ENCODE measurements at regions not wholly inside any gene's neighbourhood (a gene's known extent, or its start where the extent isn't known, plus 50 kb on each side); places are given as distances from the start of the nearest gene placed in this dataset.

DNA sequence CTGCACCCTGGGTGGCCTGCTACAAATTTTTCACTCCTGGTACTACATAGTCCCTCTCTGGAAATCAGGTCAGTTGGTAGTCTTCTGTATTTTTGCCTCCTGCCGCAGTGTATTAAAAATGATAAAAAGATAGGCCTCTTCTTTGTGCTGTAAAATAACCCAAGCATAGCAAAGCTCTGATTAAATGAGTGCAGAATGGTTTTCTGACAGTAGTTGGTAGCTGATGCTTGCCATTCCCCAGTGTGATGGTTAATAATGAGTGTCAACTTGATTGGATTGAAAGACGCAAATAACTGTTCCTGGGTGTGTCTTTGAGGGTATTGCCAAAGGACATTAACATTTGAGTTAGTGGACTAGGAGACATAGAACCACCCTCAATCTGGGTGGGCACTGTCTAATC, 264.4 kb upstream of the ZNF717 start:
- no peaks in the 10 kb centered on the region for H3K27me3 ChIP-seq (ENCODE audit: insufficient read depth, low read length, poor library complexity)
- DNase-seq (no peak), ATAC-seq (ENCODE audit: insufficient read depth, low read depth) (no peak)
- no peak overlapping the region for H3K4me3 ChIP-seq (ENCODE audit: low read depth in 1 of 2, low read length in 2 of 2)
- no peak overlapping the region for H2AFZ ChIP-seq (ENCODE audit: low read depth, low read length)
- H3K4me2 ChIP-seq (ENCODE audit: insufficient read depth, low read length) = no peak overlapping the region
- H3K4me1 ChIP-seq (ENCODE audit: insufficient read depth, low read length) = no peaks in the 10 kb centered on the region
- TF ChIP-seq, protein P1, sequence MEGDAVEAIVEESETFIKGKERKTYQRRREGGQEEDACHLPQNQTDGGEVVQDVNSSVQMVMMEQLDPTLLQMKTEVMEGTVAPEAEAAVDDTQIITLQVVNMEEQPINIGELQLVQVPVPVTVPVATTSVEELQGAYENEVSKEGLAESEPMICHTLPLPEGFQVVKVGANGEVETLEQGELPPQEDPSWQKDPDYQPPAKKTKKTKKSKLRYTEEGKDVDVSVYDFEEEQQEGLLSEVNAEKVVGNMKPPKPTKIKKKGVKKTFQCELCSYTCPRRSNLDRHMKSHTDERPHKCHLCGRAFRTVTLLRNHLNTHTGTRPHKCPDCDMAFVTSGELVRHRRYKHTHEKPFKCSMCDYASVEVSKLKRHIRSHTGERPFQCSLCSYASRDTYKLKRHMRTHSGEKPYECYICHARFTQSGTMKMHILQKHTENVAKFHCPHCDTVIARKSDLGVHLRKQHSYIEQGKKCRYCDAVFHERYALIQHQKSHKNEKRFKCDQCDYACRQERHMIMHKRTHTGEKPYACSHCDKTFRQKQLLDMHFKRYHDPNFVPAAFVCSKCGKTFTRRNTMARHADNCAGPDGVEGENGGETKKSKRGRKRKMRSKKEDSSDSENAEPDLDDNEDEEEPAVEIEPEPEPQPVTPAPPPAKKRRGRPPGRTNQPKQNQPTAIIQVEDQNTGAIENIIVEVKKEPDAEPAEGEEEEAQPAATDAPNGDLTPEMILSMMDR (IDR thresholded peaks at IDR 0.05; ENCODE audit: borderline replicate concordance, extremely low read depth, low read length, poor library complexity, severe bottlenecking) = no peak
- no peak for TF ChIP-seq EZH2 (IDR thresholded peaks at IDR 0.05; ENCODE audit: borderline replicate concordance, low read depth, low read length, severe bottlenecking)
- H3K9ac ChIP-seq (ENCODE audit: low read depth, low read length) = no peak overlapping the region
- H3K79me2 ChIP-seq (ENCODE audit: insufficient read depth, low read length) = no peaks in the 10 kb centered on the region
- no peak overlapping the region for H3K27ac ChIP-seq (ENCODE audit: low read length)
- no peaks in the 10 kb centered on the region for H4K20me1 ChIP-seq (ENCODE audit: insufficient read depth, low read length)
- no peaks in the 10 kb centered on the region for H3K36me3 ChIP-seq (ENCODE audit: insufficient read depth, low read length)
- H3K9me3 ChIP-seq (ENCODE audit: insufficient read depth, low read length, severe bottlenecking) = no peaks in the 10 kb centered on the region

DNA sequence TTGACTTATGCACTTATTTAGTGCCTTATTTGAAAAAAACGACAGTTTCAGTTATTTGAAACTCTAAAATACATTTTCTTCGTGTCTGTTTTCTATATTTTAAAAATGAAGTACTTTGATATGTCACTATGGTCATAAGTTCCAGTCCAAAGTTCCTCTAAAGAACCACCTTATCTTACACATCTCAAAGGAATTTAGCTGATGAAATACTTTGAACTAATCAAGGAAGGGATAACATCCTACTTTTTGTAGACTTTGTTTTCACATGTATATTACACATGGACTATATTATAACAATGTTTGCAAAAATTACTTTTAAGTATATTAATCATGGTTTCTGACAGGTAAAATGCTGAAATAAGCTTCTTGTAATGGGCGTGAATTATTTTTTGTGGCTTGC, 265.8 kb upstream of the ZNF717 start:
- Histone ChIP-seq H3K79me2 (ENCODE audit: insufficient read depth, low read length) (no peaks in the 10 kb centered on the region), H3K9me3 (ENCODE audit: insufficient read depth, low read length, severe bottlenecking) (no peaks in the 10 kb centered on the region), H3K9ac (ENCODE audit: low read depth, low read length) (no peak overlapping the region), H3K27ac (ENCODE audit: low read length) (no peak overlapping the region), H2AFZ (ENCODE audit: low read depth, low read length) (no peak overlapping the region), H4K20me1 (ENCODE audit: insufficient read depth, low read length) (no peaks in the 10 kb centered on the region), H3K36me3 (ENCODE audit: insufficient read depth, low read length) (no peaks in the 10 kb centered on the region), H3K4me2 (ENCODE audit: insufficient read depth, low read length) (no peak overlapping the region), H3K27me3 (ENCODE audit: insufficient read depth, low read length, poor library complexity) (no peaks in the 10 kb centered on the region), H3K4me3 (ENCODE audit: low read depth in 1 of 2, low read length in 2 of 2) (no peak overlapping the region), H3K4me1 (ENCODE audit: insufficient read depth, low read length) (no peaks in the 10 kb centered on the region)
- no peak for DNase-seq
- no peak for ATAC-seq (ENCODE audit: insufficient read depth, low read depth)
- TF ChIP-seq, protein P1 (IDR thresholded peaks at IDR 0.05; ENCODE audit: borderline replicate concordance, extremely low read depth, low read length, poor library complexity, severe bottlenecking) = no peak

DNA sequence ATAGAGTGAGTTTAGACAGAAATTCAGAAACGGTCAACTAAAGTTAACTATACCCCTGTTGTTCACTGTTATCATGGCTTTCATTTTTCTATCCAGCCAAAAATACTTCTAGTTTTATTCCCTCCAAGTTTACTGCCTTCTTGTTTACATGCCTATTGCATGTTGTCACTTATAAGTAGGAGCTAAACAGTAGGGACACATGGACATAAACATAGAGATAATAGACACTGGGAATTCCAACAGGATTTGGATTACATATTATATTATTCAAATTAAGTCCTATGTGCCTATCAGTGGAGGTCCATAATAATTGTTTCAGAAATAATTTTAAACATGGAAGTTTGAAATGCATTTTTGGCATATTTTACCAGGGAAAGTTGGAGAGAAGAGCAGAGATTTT, 269.1 kb upstream of the ZNF717 start:
- Histone ChIP-seq H4K20me1 (ENCODE audit: insufficient read depth, low read length) (no peaks in the 10 kb centered on the region), H3K27me3 (ENCODE audit: insufficient read depth, low read length, poor library complexity) (no peaks in the 10 kb centered on the region), H3K4me3 (ENCODE audit: low read depth in 1 of 2, low read length in 2 of 2) (no peak overlapping the region), H3K27ac (ENCODE audit: low read length) (no peak overlapping the region), H3K4me1 (ENCODE audit: insufficient read depth, low read length) (no peaks in the 10 kb centered on the region), H2AFZ (ENCODE audit: low read depth, low read length) (no peak overlapping the region), H3K79me2 (ENCODE audit: insufficient read depth, low read length) (no peaks in the 10 kb centered on the region), H3K36me3 (ENCODE audit: insufficient read depth, low read length) (no peaks in the 10 kb centered on the region), H3K9ac (ENCODE audit: low read depth, low read length) (no peak overlapping the region), H3K4me2 (ENCODE audit: insufficient read depth, low read length) (no peak overlapping the region), H3K9me3 (ENCODE audit: insufficient read depth, low read length, severe bottlenecking) (no peaks in the 10 kb centered on the region)
- DNase-seq (no peak), ATAC-seq (ENCODE audit: insufficient read depth, low read depth) (no peak)
- no peak for TF ChIP-seq EZH2 (IDR thresholded peaks at IDR 0.05; ENCODE audit: borderline replicate concordance, low read depth, low read length, severe bottlenecking)
- TF ChIP-seq, protein P1 (IDR thresholded peaks at IDR 0.05; ENCODE audit: borderline replicate concordance, extremely low read depth, low read length, poor library complexity, severe bottlenecking) = no peak

DNA sequence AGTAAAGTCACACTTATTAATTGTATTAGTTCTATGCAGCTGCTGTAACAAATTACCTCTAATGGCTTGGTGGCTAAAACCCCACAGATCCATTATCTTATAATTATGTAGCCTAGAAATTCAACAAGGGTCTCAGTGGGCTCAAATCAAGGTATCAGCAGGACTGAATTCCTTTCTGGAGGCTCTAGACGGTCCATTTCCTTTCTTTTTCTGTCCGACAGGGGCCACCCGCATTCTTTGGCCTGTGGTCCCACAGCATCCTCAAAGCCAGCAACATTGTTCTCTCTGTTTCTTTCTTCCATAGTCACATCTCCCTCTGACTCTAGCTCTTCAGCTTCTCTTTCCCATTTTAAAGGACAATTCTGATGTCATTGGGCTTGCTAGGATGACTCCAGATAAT, 276.3 kb upstream of the ZNF717 start:
- H3K36me3 ChIP-seq (ENCODE audit: insufficient read depth, low read length) = no peaks in the 10 kb centered on the region
- DNase-seq = no peak
- no peaks in the 10 kb centered on the region for H3K4me1 ChIP-seq (ENCODE audit: insufficient read depth, low read length)
- H3K4me2 ChIP-seq (ENCODE audit: insufficient read depth, low read length) = no peak overlapping the region
- no peaks in the 10 kb centered on the region for H3K79me2 ChIP-seq (ENCODE audit: insufficient read depth, low read length)
- H3K27me3 ChIP-seq (ENCODE audit: insufficient read depth, low read length, poor library complexity) = no peaks in the 10 kb centered on the region
- ATAC-seq (ENCODE audit: insufficient read depth, low read depth) = no peak
- H3K9ac ChIP-seq (ENCODE audit: low read depth, low read length) = no peak overlapping the region
- H3K9me3 ChIP-seq (ENCODE audit: insufficient read depth, low read length, severe bottlenecking) = no peaks in the 10 kb centered on the region
- H3K4me3 ChIP-seq (ENCODE audit: low read depth in 1 of 2, low read length in 2 of 2) = no peak overlapping the region
- H3K27ac ChIP-seq (ENCODE audit: low read length) = no peak overlapping the region
- TF ChIP-seq EZH2 (IDR thresholded peaks at IDR 0.05; ENCODE audit: borderline replicate concordance, low read depth, low read length, severe bottlenecking) = no peak
- TF ChIP-seq, protein P1 (IDR thresholded peaks at IDR 0.05; ENCODE audit: borderline replicate concordance, extremely low read depth, low read length, poor library complexity, severe bottlenecking) = no peak
- H2AFZ ChIP-seq (ENCODE audit: low read depth, low read length) = no peak overlapping the region
- no peaks in the 10 kb centered on the region for H4K20me1 ChIP-seq (ENCODE audit: insufficient read depth, low read length)

Measured in DND-41 (cell line).